GM12864 (cell line): ENCODE measurements at regions not wholly inside any gene's neighbourhood (a gene's known extent, or its start where the extent isn't known, plus 50 kb on each side); places are given as distances from the start of the nearest gene placed in this dataset.

Experiments used
- DNase-seq: peaks from one replicate; pipeline ENCODE4 v3.0.0-alpha.2; 2011; ENCODE audit warnings: low read depth
- H3K4me3 ChIP-seq: 2 replicates; pipeline ENCODE4 v1.5.1; 2011; ENCODE audit warnings: mild to moderate bottlenecking, low read depth, low read length, control low read depth
- CTCF ChIP-seq: IDR thresholded peaks from 2 replicates; pipeline ENCODE4 v1.5.1; 2011; ENCODE audit warnings: low read depth, mild to moderate bottlenecking, moderate library complexity, low read length, control low read depth, inconsistent platforms; ENCODE audit errors: missing control alignments

GRCh38 chr3:145639875-145640274, 521.1 kb downstream of the PLOD2 start:
- DNase-seq = no peak
- H3K4me3 ChIP-seq = no peak overlapping the region
- no peak for TF ChIP-seq CTCF

- TF ChIP-seq CTCF = no peak
- no peak for DNase-seq
- no peak overlapping the region for H3K4me3 ChIP-seq
Observed at GRCh38 chr3:145648396-145648795, 512.6 kb downstream of the PLOD2 start.

- DNase-seq = no peak
- H3K4me3 ChIP-seq = no peak overlapping the region
- no peak for TF ChIP-seq CTCF
Observed at GRCh38 chr3:145649368-145649887, 511.6 kb downstream of the PLOD2 start.

- no peak for TF ChIP-seq CTCF
- H3K4me3 ChIP-seq = no peak overlapping the region
- no peak for DNase-seq
Observed at GRCh38 chr3:145650170-145650569, 510.8 kb downstream of the PLOD2 start.

- DNase-seq = no peak
- H3K4me3 ChIP-seq = no peak overlapping the region
- TF ChIP-seq CTCF = no peak
Observed at GRCh38 chr3:145671121-145671520, 489.9 kb downstream of the PLOD2 start.

GRCh38 chr3:145673838-145674237, 487.1 kb downstream of the PLOD2 start:
- TF ChIP-seq CTCF = no peak
- no peak for DNase-seq
- no peak overlapping the region for H3K4me3 ChIP-seq

GRCh38 chr3:145678401-145678800, 482.6 kb downstream of the PLOD2 start:
- H3K4me3 ChIP-seq = no peak overlapping the region
- no peak for DNase-seq
- no peak for TF ChIP-seq CTCF
